Nephron (organoid): ENCODE measurements at regions not wholly inside any gene's neighbourhood (a gene's known extent, or its start where the extent isn't known, plus 50 kb on each side); places are given as distances from the start of the nearest gene placed in this dataset.

ENCODE experiments used
- H3K27ac Mint-ChIP-seq, 3 experiments: 2 replicates each; pipeline ENCODE4 v1.8.0; 2020; ENCODE audit warnings: mixed read lengths in 3 of 3, mild to moderate bottlenecking in 2 of 3, moderate library complexity in 1 of 3
- H3K27me3 Mint-ChIP-seq: 2 replicates; pipeline ENCODE4 v1.8.0; 2021; ENCODE audit warnings: low read depth, mild to moderate bottlenecking, moderate library complexity, mixed read lengths
- H3K36me3 Mint-ChIP-seq: 2 replicates; pipeline ENCODE4 v1.8.0; 2020; ENCODE audit warnings: low read depth, mixed read lengths
- H3K4me1 Mint-ChIP-seq: 2 replicates; pipeline ENCODE4 v1.8.0; 2020; ENCODE audit warnings: mixed read lengths
- H3K4me3 Mint-ChIP-seq, 3 experiments: 2 replicates each; pipeline ENCODE4 v1.8.0; 2020; ENCODE audit warnings: mild to moderate bottlenecking in 3 of 3, mixed read lengths in 3 of 3, moderate library complexity in 2 of 3
- H3K9me3 Mint-ChIP-seq: 2 replicates; pipeline ENCODE4 v1.8.0; 2020; ENCODE audit warnings: mixed read lengths
- CTCF ChIP-seq, 3 experiments: fragments of 200-600 bp; sonication (generic); IDR thresholded peaks; one replicate each; pipeline ENCODE4 v1.5.0; 2021; ENCODE audit warnings: antibody characterized with exemption in 3 of 3; ENCODE audit not compliant: unreplicated experiment in 3 of 3

GRCh38 chr18:22773944-22774343 is 159.2 kb upstream of the RBBP8 start:
- no peak for TF ChIP-seq CTCF (IDR thresholded peaks at IDR 0.05; ENCODE audit: unreplicated experiment in 3 of 3)
- H3K27me3 Mint-ChIP-seq: no peaks in the 10 kb centered on the region
- peaks cover 6% of the 10 kb centered on the region for H3K9me3 Mint-ChIP-seq
- no peak overlapping the region for H3K4me3 Mint-ChIP-seq
- peak overlapping the region; percentile 6 to 29 (median 10) for H3K27ac Mint-ChIP-seq
- H3K36me3 Mint-ChIP-seq: no peaks in the 10 kb centered on the region
- H3K4me1 Mint-ChIP-seq: peaks cover 19% of the 10 kb centered on the region

- H3K4me3 Mint-ChIP-seq: no peak overlapping the region
- peaks cover 3% of the 10 kb centered on the region for H3K9me3 Mint-ChIP-seq
- H3K4me1 Mint-ChIP-seq: peaks cover 12% of the 10 kb centered on the region
- no peaks in the 10 kb centered on the region for H3K36me3 Mint-ChIP-seq
- TF ChIP-seq CTCF (IDR thresholded peaks at IDR 0.05; ENCODE audit: unreplicated experiment in 3 of 3): no peak
- H3K27me3 Mint-ChIP-seq: no peaks in the 10 kb centered on the region
- no peak overlapping the region for H3K27ac Mint-ChIP-seq
These were observed 154.1 kb upstream of the RBBP8 start for GRCh38 chr18:22778996-22779395.

- peaks cover 3% of the 10 kb centered on the region for H3K9me3 Mint-ChIP-seq
- no peaks in the 10 kb centered on the region for H3K36me3 Mint-ChIP-seq
- TF ChIP-seq CTCF (IDR thresholded peaks at IDR 0.05; ENCODE audit: unreplicated experiment in 3 of 3): no peak
- no peak overlapping the region for H3K4me3 Mint-ChIP-seq
- no peak overlapping the region for H3K27ac Mint-ChIP-seq
- H3K27me3 Mint-ChIP-seq: no peaks in the 10 kb centered on the region
- no peaks in the 10 kb centered on the region for H3K4me1 Mint-ChIP-seq
These were observed 149.9 kb upstream of the RBBP8 start for GRCh38 chr18:22783245-22783644.

GRCh38 chr18:22783662-22784076 is 149.5 kb upstream of the RBBP8 start:
- Mint-ChIP-seq H3K4me3 (no peak overlapping the region), H3K36me3 (no peaks in the 10 kb centered on the region), H3K27ac (no peak overlapping the region), H3K4me1 (no peaks in the 10 kb centered on the region), H3K9me3 (peaks cover 3% of the 10 kb centered on the region), H3K27me3 (no peaks in the 10 kb centered on the region)
- no peak for TF ChIP-seq CTCF (IDR thresholded peaks at IDR 0.05; ENCODE audit: unreplicated experiment in 3 of 3)

DNA sequence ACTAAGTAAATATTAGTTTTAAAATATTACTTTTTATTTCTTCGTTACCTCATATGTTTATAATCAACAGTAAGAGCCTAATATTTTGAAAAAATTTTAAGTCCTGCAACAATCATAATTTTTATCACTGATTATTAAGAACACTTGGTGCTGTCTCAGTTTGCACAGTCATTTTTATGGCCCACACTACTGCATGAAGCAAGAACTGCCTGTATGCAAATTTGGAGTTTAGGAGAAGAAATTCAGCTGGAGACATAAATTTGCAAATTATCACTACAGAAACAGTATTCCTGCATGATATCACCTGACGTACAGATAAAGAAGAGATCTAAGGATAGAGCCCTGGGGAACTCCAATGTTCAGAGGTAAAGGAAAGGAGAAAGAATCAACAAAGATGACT is 144.1 kb upstream of the RBBP8 start:
- Mint-ChIP-seq H3K27ac (peak overlapping the region in 1 of 3 experiments; percentile 2), H3K4me3 (no peak overlapping the region), H3K36me3 (no peaks in the 10 kb centered on the region), H3K27me3 (no peaks in the 10 kb centered on the region), H3K9me3 (no peaks in the 10 kb centered on the region), H3K4me1 (peaks cover 6% of the 10 kb centered on the region)
- TF ChIP-seq CTCF (IDR thresholded peaks at IDR 0.05; ENCODE audit: unreplicated experiment in 3 of 3): no peak

GRCh38 chr18:22789600-22789999 is 143.5 kb upstream of the RBBP8 start:
- Mint-ChIP-seq H3K9me3 (no peaks in the 10 kb centered on the region), H3K4me3 (no peak overlapping the region), H3K27ac (peak overlapping the region in 1 of 3 experiments; percentile 2), H3K27me3 (no peaks in the 10 kb centered on the region), H3K4me1 (peaks cover 6% of the 10 kb centered on the region), H3K36me3 (no peaks in the 10 kb centered on the region)
- TF ChIP-seq CTCF (IDR thresholded peaks at IDR 0.05; ENCODE audit: unreplicated experiment in 3 of 3): no peak
